H1 (cell line): ENCODE measurements at regions not wholly inside any gene's neighbourhood (a gene's known extent, or its start where the extent isn't known, plus 50 kb on each side); places are given as distances from the start of the nearest gene placed in this dataset.

Experiments used
- CTCF ChIA-PET: fragments of 300-600 bp; sonication (Branson Sonifier 250); formaldehyde crosslinking; loops from one replicate; lab custom pipeline; 2021; ENCODE audit not compliant: partially characterized antibody; lab: Charles Lee
- POLR2A ChIA-PET: fragments of 300-600 bp; sonication (Branson Sonifier 250); formaldehyde crosslinking; loops from one replicate; lab custom pipeline; 2021; ENCODE audit warnings: inconsistent platforms; ENCODE audit not compliant: partially characterized antibody; lab: Charles Lee
- DNase-seq, 2 experiments: peaks; one replicate each; pipeline versions ENCODE4 v3.0.0 to v3.0.0-alpha.2; 2010 to 2022; ENCODE audit warnings: low spot score in 2 of 2, low read depth in 1 of 2, mixed read lengths in 1 of 2
- FAIRE-seq: peaks from 2 replicates; lab custom pipeline; 2011; peaks lifted over from hg19 to GRCh38; lab: Jason Lieb, UNC
- H2AFZ ChIP-seq: 2 replicates; pipeline ENCODE4 v1.8.1; 2012; ENCODE audit warnings: low read length, inconsistent platforms
- H2AK5ac ChIP-seq: 2 replicates; pipeline ENCODE4 v1.6.1; 2013; ENCODE audit warnings: low read depth, low read length
- H2BK120ac ChIP-seq: replicated peaks from 2 replicates; pipeline ENCODE3; 2013; ENCODE audit warnings: low read depth, low read length, inconsistent platforms
- H2BK12ac ChIP-seq: 2 replicates; pipeline ENCODE4 v1.6.1; 2013; ENCODE audit warnings: low read depth, low read length
- H2BK15ac ChIP-seq: 2 replicates; pipeline ENCODE4 v1.6.1; 2013; ENCODE audit warnings: low read length
- H2BK20ac ChIP-seq: 2 replicates; pipeline ENCODE4 v1.6.1; 2013; ENCODE audit warnings: low read length
- H2BK5ac ChIP-seq: 2 replicates; pipeline ENCODE4 v1.6.1; 2013; ENCODE audit warnings: low read depth, low read length
- H3K14ac ChIP-seq: 2 replicates; pipeline ENCODE4 v1.6.1; 2013; ENCODE audit warnings: inconsistent platforms; ENCODE audit not compliant: insufficient read length
- H3K18ac ChIP-seq: 2 replicates; pipeline ENCODE4 v1.6.1; 2013; ENCODE audit warnings: low read length; ENCODE audit errors: extremely low read depth
- H3K23ac ChIP-seq: 2 replicates; pipeline ENCODE4 v1.6.1; 2013; ENCODE audit warnings: inconsistent platforms; ENCODE audit not compliant: insufficient read length
- H3K23me2 ChIP-seq: 2 replicates; pipeline ENCODE4 v1.6.1; 2013; ENCODE audit warnings: low read depth, low read length
- H3K27ac ChIP-seq: 2 replicates; pipeline ENCODE4 v1.6.1; 2011; ENCODE audit warnings: low read depth, low read length, inconsistent platforms
- H3K27me3 ChIP-seq, 4 experiments: replicated peaks in 1 of 4; 1 replicate in 1 of 4; 2 replicates in 3 of 4; pipeline versions ENCODE4 v1.6.1 to v1.8.1; 2011 to 2013; ENCODE audit warnings: low read length in 3 of 4, mild to moderate bottlenecking in 3 of 4, inconsistent platforms in 2 of 4, mixed read lengths in 2 of 4, moderate library complexity in 1 of 4; ENCODE audit not compliant: control insufficient read depth in 3 of 4, insufficient read depth in 3 of 4; ENCODE audit errors: extremely low read depth in 1 of 4
- H3K36me3 ChIP-seq, 4 experiments: 2 replicates each; pipeline versions ENCODE4 v1.6.1 to v1.8.1; 2011 to 2013; ENCODE audit warnings: mild to moderate bottlenecking in 4 of 4, low read length in 3 of 4, moderate library complexity in 2 of 4, control low read depth in 1 of 4, inconsistent platforms in 1 of 4; ENCODE audit not compliant: insufficient read depth in 4 of 4, control insufficient read depth in 2 of 4
- H3K4ac ChIP-seq: replicated peaks from 2 replicates; pipeline ENCODE3; 2013; ENCODE audit warnings: low read length, low read depth, mixed read lengths, inconsistent platforms; ENCODE audit not compliant: insufficient read length
- H3K4me1 ChIP-seq, 4 experiments: replicated peaks in 1 of 4; 1 replicate in 1 of 4; 2 replicates in 3 of 4; pipeline versions ENCODE4 v1.6.1 to v1.8.1; 2011 to 2013; ENCODE audit warnings: low read length in 3 of 4, inconsistent platforms in 2 of 4, mixed read lengths in 1 of 4; ENCODE audit not compliant: insufficient read depth in 4 of 4, control insufficient read depth in 3 of 4
- H3K4me2 ChIP-seq, 2 experiments: 2 replicates each; pipeline versions ENCODE4 v1.6.1 to v1.8.1; 2011 to 2013; ENCODE audit warnings: low read depth in 2 of 2, low read length in 2 of 2, control low read depth in 1 of 2, inconsistent platforms in 1 of 2, mild to moderate bottlenecking in 1 of 2; ENCODE audit not compliant: insufficient read depth in 1 of 2
- H3K4me3 ChIP-seq, 4 experiments: fragments of 200-600, 300-600 bp in 1 of 4; sonication (generic), shearing (Covaris generic), sonication (Bioruptor Twin) in 1 of 4; 2 replicates each; pipeline versions ENCODE4 v1.5.1 to v1.8.1; 2011 to 2016; ENCODE audit warnings: low read length in 4 of 4, low read depth in 3 of 4, control low read depth in 2 of 4, inconsistent platforms in 2 of 4, mild to moderate bottlenecking in 2 of 4, mixed read lengths in 1 of 4, moderate library complexity in 1 of 4; ENCODE audit not compliant: insufficient read depth in 2 of 4; ENCODE audit errors: extremely low read depth in 1 of 4
- H3K56ac ChIP-seq: replicated peaks from 2 replicates; pipeline ENCODE3; 2013; ENCODE audit warnings: low read depth, mild to moderate bottlenecking, mixed read lengths, low read length, inconsistent platforms; ENCODE audit not compliant: insufficient read length
- H3K79me1 ChIP-seq: 2 replicates; pipeline ENCODE4 v1.6.1; 2013; ENCODE audit warnings: low read depth, low read length, control low read depth
- H3K79me2 ChIP-seq, 2 experiments: 2 replicates each; pipeline versions ENCODE4 v1.6.1 to v1.8.1; 2012 to 2013; ENCODE audit warnings: low read length in 2 of 2, mild to moderate bottlenecking in 2 of 2, inconsistent platforms in 1 of 2; ENCODE audit not compliant: insufficient read depth in 2 of 2, control insufficient read depth in 1 of 2
- H3K9ac ChIP-seq, 4 experiments: replicated peaks in 1 of 4; 1 replicate in 1 of 4; 2 replicates in 3 of 4; pipeline versions ENCODE4 v1.6.1 to v1.8.1; 2011 to 2013; ENCODE audit warnings: low read depth in 3 of 4, low read length in 3 of 4, control low read depth in 2 of 4, mild to moderate bottlenecking in 2 of 4, moderate library complexity in 2 of 4, inconsistent platforms in 1 of 4; ENCODE audit errors: extremely low read depth in 1 of 4
- H3K9me3 ChIP-seq, 2 experiments: 2 replicates each; pipeline versions ENCODE4 v1.6.1 to v1.8.1; 2012 to 2013; ENCODE audit warnings: mild to moderate bottlenecking in 2 of 2, moderate library complexity in 2 of 2, control low read depth in 1 of 2, inconsistent platforms in 1 of 2, low read depth in 1 of 2, low read length in 1 of 2, mixed read lengths in 1 of 2; ENCODE audit not compliant: insufficient read depth in 2 of 2
- H4K20me1 ChIP-seq, 2 experiments: replicated peaks in 1 of 2; 2 replicates each; pipeline versions ENCODE3 to v1.8.1; 2011 to 2013; ENCODE audit warnings: inconsistent platforms in 2 of 2, low read length in 2 of 2, mild to moderate bottlenecking in 1 of 2; ENCODE audit not compliant: insufficient read depth in 2 of 2, control insufficient read depth in 1 of 2
- H4K5ac ChIP-seq: 2 replicates; pipeline ENCODE4 v1.6.1; 2013; ENCODE audit warnings: low read length, low read depth, mixed read lengths, inconsistent platforms; ENCODE audit not compliant: insufficient read length
- H4K8ac ChIP-seq: 2 replicates; pipeline ENCODE4 v1.8.0; 2013; ENCODE audit warnings: mild to moderate bottlenecking, moderate library complexity, low read length, inconsistent platforms; ENCODE audit not compliant: insufficient read depth; ENCODE audit errors: extremely low read depth
- H4K91ac ChIP-seq: replicated peaks from 2 replicates; pipeline ENCODE3; 2013; ENCODE audit warnings: low read length, mixed read lengths, inconsistent platforms; ENCODE audit not compliant: insufficient read length
- BACH1 ChIP-seq: IDR thresholded peaks from 2 replicates; pipeline ENCODE4 v1.6.1; 2012; ENCODE audit warnings: low read length, improper control_type of control experiment
- BRCA1 ChIP-seq: IDR thresholded peaks from 2 replicates; pipeline ENCODE4 v1.6.1; 2012; ENCODE audit warnings: low read depth, low read length, improper control_type of control experiment
- CEBPB ChIP-seq: IDR thresholded peaks from 2 replicates; pipeline ENCODE4 v1.6.1; 2012; ENCODE audit warnings: low read depth, low read length
- SAP30 ChIP-seq: fragments of 300-600 bp; sonication (generic); IDR thresholded peaks from 2 replicates; pipeline ENCODE4 v1.7.1; 2012; ENCODE audit warnings: low read length, moderate library complexity, mild to moderate bottlenecking, inconsistent platforms; ENCODE audit not compliant: insufficient read depth, insufficient replicate concordance
- SP1 ChIP-seq: IDR thresholded peaks from 2 replicates; pipeline ENCODE4 v1.6.1; 2011; ENCODE audit warnings: low read depth, low read length
- SUZ12 ChIP-seq: fragments of 200-600 bp; sonication (generic); IDR thresholded peaks from 2 replicates; pipeline ENCODE4 v1.6.1; 2012; ENCODE audit warnings: mild to moderate bottlenecking, inconsistent platforms, low read length, moderate library complexity, mixed read lengths
- TBP ChIP-seq: IDR thresholded peaks from 2 replicates; pipeline ENCODE4 v1.6.1; 2011; ENCODE audit warnings: low read depth, low read length, improper control_type of control experiment
- WGBS, 2 experiments: shearing (Covaris generic) in 1 of 2; methylation state at CpG; one replicate each; pipeline versions ENCODE4 v1.1.6 to v1.1.7; 2013 to 2015; ENCODE audit warnings: low lambda C conversion rate in 2 of 2, mixed read lengths in 2 of 2, inconsistent platforms in 1 of 2, low coverage in 1 of 2, missing lambda C conversion rate in 1 of 2; ENCODE audit not compliant: insufficient replicate concordance in 2 of 2, insufficient coverage in 1 of 2, insufficient read length in 1 of 2; ENCODE audit errors: extremely low coverage in 1 of 2, missing lambda C conversion rate in 1 of 2; 5-methylcytosine and 5-hydroxymethylcytosine counted together
- TF ChIP-seq, protein P1 (sequence below), 3 experiments: IDR thresholded peaks; 1 replicate in 2 of 3; 2 replicates in 1 of 3; pipeline versions ENCODE4 v1.5.1 to v1.6.1; 2011; ENCODE audit warnings: low read length in 3 of 3, mild to moderate bottlenecking in 3 of 3, inconsistent platforms in 2 of 3, low read depth in 1 of 3, moderate library complexity in 1 of 3; ENCODE audit not compliant: insufficient read depth in 1 of 3; ENCODE audit errors: control extremely low read depth in 1 of 3
- TF ChIP-seq, protein P2 (sequence below): IDR thresholded peaks from 2 replicates; pipeline ENCODE4 v1.6.1; 2012; ENCODE audit warnings: inconsistent platforms

DNA sequence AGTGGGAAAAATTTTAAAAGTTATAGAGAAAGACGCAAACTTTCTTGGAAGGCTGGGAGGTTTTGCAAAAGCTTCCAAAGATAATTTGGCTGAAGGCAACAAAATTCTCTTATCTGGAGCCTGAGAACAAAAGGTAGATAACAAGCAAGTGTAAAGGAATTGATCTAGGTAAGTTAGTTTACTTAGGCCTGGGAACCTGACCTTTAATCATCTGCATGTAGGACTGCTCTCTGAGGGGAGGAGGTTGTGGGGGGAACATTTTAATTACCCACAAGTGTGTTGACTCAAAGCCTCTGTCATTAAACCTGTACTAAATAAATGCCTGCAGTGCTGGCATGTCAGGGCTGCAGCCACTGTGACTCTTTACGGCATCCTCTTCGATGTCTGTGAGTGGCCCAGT is 532.3 kb upstream of the SLITRK5 start:
- no peak for FAIRE-seq
- H4K5ac ChIP-seq: no peak overlapping the region
- no peak overlapping the region for H3K4ac ChIP-seq
- no peak for DNase-seq
- no peak overlapping the region for H3K4me3 ChIP-seq
- 90% methylated on average over 3 of the region's 3 CpGs; no CpG with 5 or more reads in 1 of the 2 experiments for WGBS, 2 experiments
- H3K23ac ChIP-seq: no peak overlapping the region
- H3K27ac ChIP-seq: no peak overlapping the region
- no peak overlapping the region for H3K9ac ChIP-seq
- H3K27me3 ChIP-seq: no peaks in the 10 kb centered on the region
- H3K36me3 ChIP-seq: no peaks in the 10 kb centered on the region
- no peak overlapping the region for H2AFZ ChIP-seq
- no peaks in the 10 kb centered on the region for H3K79me2 ChIP-seq
- H4K20me1 ChIP-seq: no peaks in the 10 kb centered on the region
- H3K14ac ChIP-seq: no peak overlapping the region
- no peak overlapping the region for H2AK5ac ChIP-seq
- no peaks in the 10 kb centered on the region for H3K23me2 ChIP-seq
- H2BK15ac ChIP-seq: no peak overlapping the region
- H4K8ac ChIP-seq: no peak overlapping the region
- no peak overlapping the region for H4K91ac ChIP-seq
- H3K56ac ChIP-seq: no peak overlapping the region
- no peak overlapping the region for H3K4me2 ChIP-seq
- ChIA-PET CTCF (no interaction called here), POLR2A (no interaction called here)
- H2BK5ac ChIP-seq: no peak overlapping the region
- no peaks in the 10 kb centered on the region for H3K4me1 ChIP-seq
- no peak overlapping the region for H3K18ac ChIP-seq
- no peaks in the 10 kb centered on the region for H3K79me1 ChIP-seq
- TF ChIP-seq, protein P1, sequence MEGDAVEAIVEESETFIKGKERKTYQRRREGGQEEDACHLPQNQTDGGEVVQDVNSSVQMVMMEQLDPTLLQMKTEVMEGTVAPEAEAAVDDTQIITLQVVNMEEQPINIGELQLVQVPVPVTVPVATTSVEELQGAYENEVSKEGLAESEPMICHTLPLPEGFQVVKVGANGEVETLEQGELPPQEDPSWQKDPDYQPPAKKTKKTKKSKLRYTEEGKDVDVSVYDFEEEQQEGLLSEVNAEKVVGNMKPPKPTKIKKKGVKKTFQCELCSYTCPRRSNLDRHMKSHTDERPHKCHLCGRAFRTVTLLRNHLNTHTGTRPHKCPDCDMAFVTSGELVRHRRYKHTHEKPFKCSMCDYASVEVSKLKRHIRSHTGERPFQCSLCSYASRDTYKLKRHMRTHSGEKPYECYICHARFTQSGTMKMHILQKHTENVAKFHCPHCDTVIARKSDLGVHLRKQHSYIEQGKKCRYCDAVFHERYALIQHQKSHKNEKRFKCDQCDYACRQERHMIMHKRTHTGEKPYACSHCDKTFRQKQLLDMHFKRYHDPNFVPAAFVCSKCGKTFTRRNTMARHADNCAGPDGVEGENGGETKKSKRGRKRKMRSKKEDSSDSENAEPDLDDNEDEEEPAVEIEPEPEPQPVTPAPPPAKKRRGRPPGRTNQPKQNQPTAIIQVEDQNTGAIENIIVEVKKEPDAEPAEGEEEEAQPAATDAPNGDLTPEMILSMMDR (IDR thresholded peaks at IDR 0.05; ENCODE audit: control extremely low read depth in 1 of 3, insufficient read depth in 1 of 3, low read depth in 1 of 3, low read length in 3 of 3): no peak
- TF ChIP-seq, protein P2, sequence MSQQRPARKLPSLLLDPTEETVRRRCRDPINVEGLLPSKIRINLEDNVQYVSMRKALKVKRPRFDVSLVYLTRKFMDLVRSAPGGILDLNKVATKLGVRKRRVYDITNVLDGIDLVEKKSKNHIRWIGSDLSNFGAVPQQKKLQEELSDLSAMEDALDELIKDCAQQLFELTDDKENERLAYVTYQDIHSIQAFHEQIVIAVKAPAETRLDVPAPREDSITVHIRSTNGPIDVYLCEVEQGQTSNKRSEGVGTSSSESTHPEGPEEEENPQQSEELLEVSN: no peak
- TF ChIP-seq SAP30 (no peak), SP1 (no peak), BRCA1 (no peak), BACH1 (no peak), CEBPB (no peak), TBP (no peak), SUZ12 (no peak)
- no peak overlapping the region for H2BK12ac ChIP-seq
- 0 out of 4 replicates have a peak, but pooled peaks cover 0 to 2% of the 10 kb centered on the region in 2 experiments for H3K9me3 ChIP-seq
- H2BK20ac ChIP-seq: no peak overlapping the region
- H2BK120ac ChIP-seq: no peak overlapping the region
